ENCODE measurements at regions not wholly inside any gene's neighbourhood (a gene's known extent, or its start where the extent isn't known, plus 50 kb on each side); places are given as distances from the start of the nearest gene placed in this dataset.
"Not testable (repeated sequence)": the region's sequence is repeated elsewhere in the genome, so short reads cannot be mapped to it uniquely, and the experiment has no call there.

- H3K36me3 ChIP-seq (replicated peaks; ENCODE audit: control insufficient read depth, insufficient read depth, low read length): no peaks in the 10 kb centered on the region
- peak; percentile 83 for DNase-seq
- peaks cover 20% of the 10 kb centered on the region for H3K27me3 ChIP-seq (ENCODE audit: control insufficient read depth, insufficient read depth, low read length)
- peak overlapping the region; percentile 60 for H3K4me3 ChIP-seq (ENCODE audit: insufficient read depth, low read depth, low read length)
These were observed 1337.8 kb downstream of the BRD1 start for GRCh38 chr22:48489551-48490499.

GRCh38 chr22:48488611-48489511, 1338.8 kb downstream of the BRD1 start:
- peak; percentile 98 for DNase-seq
- Histone ChIP-seq H3K36me3 (replicated peaks; ENCODE audit: control insufficient read depth, insufficient read depth, low read length) (no peaks in the 10 kb centered on the region), H3K4me3 (ENCODE audit: insufficient read depth, low read depth, low read length) (peak overlapping the region; percentile 60), H3K27me3 (ENCODE audit: control insufficient read depth, insufficient read depth, low read length) (peaks cover 20% of the 10 kb centered on the region)

- H3K36me3 ChIP-seq (replicated peaks; ENCODE audit: control insufficient read depth, insufficient read depth, low read length): no peaks in the 10 kb centered on the region
- H3K27me3 ChIP-seq (ENCODE audit: control insufficient read depth, insufficient read depth, low read length): peaks cover 20% of the 10 kb centered on the region
- peak; percentile 61 for DNase-seq
- H3K4me3 ChIP-seq (ENCODE audit: insufficient read depth, low read depth, low read length): no peak overlapping the region
These were observed 1339.5 kb downstream of the BRD1 start for GRCh38 chr22:48488149-48488551.

GRCh38 chr22:48486558-48486957, 1341.1 kb downstream of the BRD1 start:
- Histone ChIP-seq H3K36me3 (replicated peaks; ENCODE audit: control insufficient read depth, insufficient read depth, low read length) (no peaks in the 10 kb centered on the region), H3K4me3 (ENCODE audit: insufficient read depth, low read depth, low read length) (no peak overlapping the region), H3K27me3 (ENCODE audit: control insufficient read depth, insufficient read depth, low read length) (peaks cover 19% of the 10 kb centered on the region)
- no peak for DNase-seq

GRCh38 chr22:48486134-48486532, 1341.5 kb downstream of the BRD1 start:
- Histone ChIP-seq H3K36me3 (replicated peaks; ENCODE audit: control insufficient read depth, insufficient read depth, low read length) (no peaks in the 10 kb centered on the region), H3K4me3 (ENCODE audit: insufficient read depth, low read depth, low read length) (no peak overlapping the region), H3K27me3 (ENCODE audit: control insufficient read depth, insufficient read depth, low read length) (peaks cover 15% of the 10 kb centered on the region)
- peak; percentile 70 for DNase-seq

GRCh38 chr22:48485149-48486133, 1342.2 kb downstream of the BRD1 start:
- Histone ChIP-seq H3K27me3 (ENCODE audit: control insufficient read depth, insufficient read depth, low read length) (peaks cover 9% of the 10 kb centered on the region), H3K36me3 (replicated peaks; ENCODE audit: control insufficient read depth, insufficient read depth, low read length) (no peaks in the 10 kb centered on the region), H3K4me3 (ENCODE audit: insufficient read depth, low read depth, low read length) (no peak overlapping the region)
- DNase-seq: peak; percentile 67

- peaks cover 4% of the 10 kb centered on the region; the same call in 1 of the 2 replicates for H3K27me3 ChIP-seq (ENCODE audit: control insufficient read depth, insufficient read depth, low read length)
- no peaks in the 10 kb centered on the region for H3K36me3 ChIP-seq (replicated peaks; ENCODE audit: control insufficient read depth, insufficient read depth, low read length)
- no peak for DNase-seq
- no peak overlapping the region for H3K4me3 ChIP-seq (ENCODE audit: insufficient read depth, low read depth, low read length)
These were observed 1343.7 kb downstream of the BRD1 start for GRCh38 chr22:48483764-48484528.

- no peaks in the 10 kb centered on the region for H3K36me3 ChIP-seq (replicated peaks; ENCODE audit: control insufficient read depth, insufficient read depth, low read length)
- no peak for DNase-seq
- no peaks in the 10 kb centered on the region for H3K27me3 ChIP-seq (ENCODE audit: control insufficient read depth, insufficient read depth, low read length)
- H3K4me3 ChIP-seq (ENCODE audit: insufficient read depth, low read depth, low read length): no peak overlapping the region
These were observed 1344.9 kb downstream of the BRD1 start for GRCh38 chr22:48482771-48483170.

GRCh38 chr22:48482198-48482597, 1345.5 kb downstream of the BRD1 start:
- DNase-seq; H3K4me3 ChIP-seq (ENCODE audit: insufficient read depth, low read depth, low read length); H3K36me3 ChIP-seq (replicated peaks; ENCODE audit: control insufficient read depth, insufficient read depth, low read length): not testable (repeated sequence)

GRCh38 chr22:48481748-48482147, 1345.9 kb downstream of the BRD1 start:
- DNase-seq: no peak
- Histone ChIP-seq H3K27me3 (ENCODE audit: control insufficient read depth, insufficient read depth, low read length) (no peaks in the 10 kb centered on the region), H3K4me3 (ENCODE audit: insufficient read depth, low read depth, low read length) (no peak overlapping the region), H3K36me3 (replicated peaks; ENCODE audit: control insufficient read depth, insufficient read depth, low read length) (no peaks in the 10 kb centered on the region)

More at GRCh38 chr22:48482198-48482597, 1345.5 kb downstream of the BRD1 start:
- H3K27me3 ChIP-seq (ENCODE audit: control insufficient read depth, insufficient read depth, low read length): not testable (repeated sequence)

- no peaks in the 10 kb centered on the region for H3K27me3 ChIP-seq (ENCODE audit: control insufficient read depth, insufficient read depth, low read length)
- DNase-seq: no peak
- H3K4me3 ChIP-seq (ENCODE audit: insufficient read depth, low read depth, low read length): no peak overlapping the region
- H3K36me3 ChIP-seq (replicated peaks; ENCODE audit: control insufficient read depth, insufficient read depth, low read length): no peaks in the 10 kb centered on the region
These were observed 1349.0 kb downstream of the BRD1 start for GRCh38 chr22:48478529-48479265.

GRCh38 chr22:48478124-48478523, 1349.5 kb downstream of the BRD1 start:
- Histone ChIP-seq H3K27me3 (ENCODE audit: control insufficient read depth, insufficient read depth, low read length) (no peaks in the 10 kb centered on the region), H3K36me3 (replicated peaks; ENCODE audit: control insufficient read depth, insufficient read depth, low read length) (no peaks in the 10 kb centered on the region), H3K4me3 (ENCODE audit: insufficient read depth, low read depth, low read length) (no peak overlapping the region)
- no peak for DNase-seq

Data from H7 (cell line).